Upper lobe of left lung (tissue), 6 donors: ENCODE measurements at regions not wholly inside any gene's neighbourhood (a gene's known extent, or its start where the extent isn't known, plus 50 kb on each side); places are given as distances from the start of the nearest gene placed in this dataset.

Source experiments
- ATAC-seq, 2 donors: fragments of 200-7000 bp; cut with Tn5 transposase; one replicate each; pipeline ENCODE4 v1.9.1; 2022; ENCODE audit warnings: mild to moderate bottlenecking in 2 of 2, moderate library complexity in 2 of 2; ENCODE audit not compliant: low FRiP score in 2 of 2
- DNase-seq, 2 donors: peaks; one replicate each; pipeline ENCODE4 v3.0.0-alpha.2; 2019 to 2020
- H3K27ac ChIP-seq, 4 donors: fragments of 200-600 bp; sonication (generic); one replicate each; pipeline ENCODE4 v1.5.1; 2016 to 2019
- H3K27me3 ChIP-seq, 4 donors: fragments of 200-600 bp; sonication (generic); one replicate each; pipeline ENCODE4 v1.5.1; 2017 to 2019
- H3K36me3 ChIP-seq, 4 donors: fragments of 200-600 bp; sonication (generic); one replicate each; pipeline ENCODE4 v1.5.1; 2016 to 2019
- H3K4me1 ChIP-seq, 4 donors: fragments of 200-600 bp; sonication (generic); one replicate each; pipeline ENCODE4 v1.5.1; 2018 to 2019
- H3K4me3 ChIP-seq, 4 donors: fragments of 200-600 bp; sonication (generic); one replicate each; pipeline ENCODE4 v1.5.1; 2017 to 2019; ENCODE audit warnings: mild to moderate bottlenecking in 2 of 4, moderate library complexity in 1 of 4
- H3K9me3 ChIP-seq, 4 donors: fragments of 200-600 bp; sonication (generic); one replicate each; pipeline ENCODE4 v1.5.1; 2018 to 2019
- CTCF ChIP-seq, 6 experiments: fragments of 450-650 bp in 4 of 6; fragments of 200-600 bp in 2 of 6; sonication (generic) in 2 of 6; IDR thresholded peaks; one replicate each; pipeline ENCODE4 v1.5.1; 2016 to 2019; ENCODE audit warnings: antibody characterized with exemption in 6 of 6
- EP300 ChIP-seq, 4 donors: sonication (generic); formaldehyde crosslinking; IDR thresholded peaks; one replicate each; pipeline ENCODE4 v1.5.1; 2017; ENCODE audit warnings: antibody characterized with exemption in 4 of 4, control low read depth in 2 of 4
- POLR2A ChIP-seq, 4 donors: fragments of 450-650 bp; IDR thresholded peaks; one replicate each; pipeline ENCODE4 v1.5.1; 2016 to 2017; ENCODE audit warnings: antibody characterized with exemption in 4 of 4, mild to moderate bottlenecking in 2 of 4
- POLR2AphosphoS5 ChIP-seq, 2 donors: sonication (generic); formaldehyde crosslinking; IDR thresholded peaks; one replicate each; pipeline ENCODE4 v1.5.1; 2017; ENCODE audit warnings: antibody characterized with exemption in 2 of 2
- WGBS, 2 donors: methylation state at CpG; one replicate each; pipeline ENCODE4 v1.1.5; 2017 to 2018; 5-methylcytosine and 5-hydroxymethylcytosine counted together
- donor health status: DM: no; HTN: no; CAD: no; lungs with moderate emphysema.
- donor health status: DM: no; HTN: yes; CAD: no; lungs with severe emphysema.

DNA sequence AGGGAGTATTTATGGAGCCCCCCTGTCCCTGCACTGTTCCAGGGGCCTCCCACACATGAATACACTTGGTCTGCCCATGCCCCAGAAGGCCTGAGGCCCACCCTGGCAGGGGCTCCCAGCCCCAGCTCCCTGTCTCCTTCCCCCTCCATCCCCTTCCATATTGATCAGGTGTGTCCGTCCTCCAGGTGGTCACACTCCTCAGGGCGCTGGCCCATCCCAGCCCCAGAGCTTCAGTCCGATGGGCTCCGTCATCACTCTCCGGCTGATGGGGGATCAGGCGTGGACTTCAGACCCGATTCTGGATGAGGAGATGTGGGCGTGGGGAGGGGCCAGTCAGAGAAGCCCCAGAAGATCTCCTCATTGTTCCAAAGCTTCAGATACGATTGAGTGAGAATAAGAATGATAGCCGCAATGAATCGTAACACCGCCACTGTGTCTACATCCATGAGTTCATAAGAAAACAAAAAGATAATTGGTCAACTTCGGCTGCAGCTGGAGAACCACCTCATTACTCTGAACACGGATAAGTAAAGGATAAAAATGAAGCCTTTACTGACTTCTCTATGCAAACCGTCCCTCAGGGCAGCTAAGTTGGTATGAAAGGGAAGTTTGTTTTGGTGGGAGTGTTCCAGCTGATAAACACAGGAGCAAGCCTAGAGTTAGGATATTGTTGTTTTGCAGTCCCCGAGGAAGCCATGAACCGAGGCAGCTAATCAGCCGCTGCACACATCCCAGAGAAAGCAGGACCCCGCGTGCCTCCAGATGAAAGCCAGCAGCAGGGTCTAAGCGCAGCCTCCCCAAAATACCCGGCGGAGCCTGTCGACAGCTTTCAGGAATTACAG, 279.5 kb downstream of the NDUFA10 start:
- no peak overlapping the region for H3K27ac ChIP-seq
- DNase-seq (no peak), ATAC-seq (no peak)
- H3K4me1 ChIP-seq, result no peaks in the 10 kb centered on the region
- TF ChIP-seq POLR2AphosphoS5 (IDR thresholded peaks at IDR 0.05) (no peak), EP300 (IDR thresholded peaks at IDR 0.05) (no peak), POLR2A (IDR thresholded peaks at IDR 0.05) (no peak), CTCF (IDR thresholded peaks at IDR 0.05) (no peak)
- H3K4me3 ChIP-seq, result no peak overlapping the region
- H3K36me3 ChIP-seq, result no peaks in the 10 kb centered on the region
- WGBS, 2 donors, result 73 to 75% methylated on average over 24 of the region's 24 CpGs
- H3K9me3 ChIP-seq, result no peaks in the 10 kb centered on the region
- no peaks in the 10 kb centered on the region for H3K27me3 ChIP-seq

DNA sequence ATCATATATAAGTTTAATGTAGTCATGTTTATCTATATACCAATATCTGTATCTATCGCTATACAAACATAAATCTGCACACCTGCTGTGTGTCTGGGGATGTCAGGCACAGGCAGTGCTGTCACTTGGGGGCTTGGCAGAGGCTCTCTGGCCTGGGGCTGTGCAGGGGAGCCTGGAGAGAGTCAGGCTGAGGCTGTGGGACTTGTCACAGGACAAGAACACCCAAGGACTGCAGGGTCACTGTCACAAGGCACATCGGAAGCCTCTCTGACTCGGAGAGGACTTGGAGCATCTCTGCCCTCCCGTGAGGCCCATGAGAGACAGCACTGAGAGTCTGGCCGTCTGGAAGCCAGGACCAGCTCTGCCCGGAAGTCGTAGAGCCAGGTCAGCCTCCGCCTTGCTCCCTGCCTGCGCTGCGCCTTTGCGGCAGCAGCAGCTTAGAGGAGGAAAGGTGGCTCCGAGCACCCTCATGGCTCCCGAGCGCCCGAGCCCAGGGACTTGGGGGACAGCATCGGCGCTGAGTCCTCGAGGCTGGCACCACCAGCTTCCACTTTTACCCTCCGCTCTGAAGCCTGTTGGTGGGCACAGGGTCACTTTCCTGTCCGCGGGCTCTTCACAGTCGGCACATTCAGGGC, 280.3 kb downstream of the NDUFA10 start:
- Histone ChIP-seq H3K27me3 (no peaks in the 10 kb centered on the region), H3K36me3 (no peaks in the 10 kb centered on the region)
- 93 to 95% methylated on average over 15 to 22 of the region's 22 CpGs for WGBS, 2 donors

GRCh38 chr2:239743206-239743605, 281.9 kb downstream of the NDUFA10 start:
- Histone ChIP-seq H3K9me3 (no peaks in the 10 kb centered on the region), H3K4me1 (no peaks in the 10 kb centered on the region), H3K27ac (no peak overlapping the region), H3K27me3 (no peaks in the 10 kb centered on the region), H3K4me3 (no peak overlapping the region), H3K36me3 (no peaks in the 10 kb centered on the region)
- DNase-seq (no peak), ATAC-seq (no peak)
- TF ChIP-seq POLR2AphosphoS5 (IDR thresholded peaks at IDR 0.05) (no peak), POLR2A (IDR thresholded peaks at IDR 0.05) (no peak), CTCF (IDR thresholded peaks at IDR 0.05) (no peak), EP300 (IDR thresholded peaks at IDR 0.05) (no peak)
- WGBS, 2 donors, result 90 to 92% methylated on average over 6 of the region's 6 CpGs

More for the DNA sequence above, 280.3 kb downstream of the NDUFA10 start:
- Histone ChIP-seq H3K4me3 (no peak overlapping the region), H3K27ac (no peak overlapping the region), H3K4me1 (no peaks in the 10 kb centered on the region), H3K9me3 (no peaks in the 10 kb centered on the region)
- DNase-seq (peak in 1 of 2 donors; percentile 72), ATAC-seq (no peak)
- TF ChIP-seq POLR2AphosphoS5 (IDR thresholded peaks at IDR 0.05) (no peak), CTCF (IDR thresholded peaks at IDR 0.05) (no peak), EP300 (IDR thresholded peaks at IDR 0.05) (no peak), POLR2A (IDR thresholded peaks at IDR 0.05) (no peak)

DNA sequence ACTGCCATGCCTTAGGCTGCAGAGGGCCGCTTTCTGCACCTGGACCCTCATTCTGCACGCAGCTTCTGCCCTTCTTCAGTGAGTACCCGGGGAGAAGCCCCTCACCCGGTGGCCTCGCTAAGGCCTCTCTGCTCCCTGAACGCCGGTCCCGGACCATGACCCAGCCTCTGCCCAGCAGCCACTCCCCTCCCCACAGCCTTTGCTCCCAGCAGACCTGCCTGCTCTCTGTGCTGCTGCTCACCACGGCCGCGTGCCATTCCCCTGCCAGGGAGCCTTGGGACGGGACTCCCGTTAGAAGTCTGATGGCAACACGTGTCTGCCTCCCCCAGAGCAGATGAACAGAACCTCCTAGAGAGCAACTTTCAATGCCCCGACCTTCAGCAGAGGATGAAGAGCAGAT, 282.8 kb downstream of the NDUFA10 start:
- Histone ChIP-seq H3K27me3 (no peaks in the 10 kb centered on the region), H3K27ac (no peak overlapping the region), H3K9me3 (no peaks in the 10 kb centered on the region), H3K36me3 (no peaks in the 10 kb centered on the region), H3K4me3 (no peak overlapping the region), H3K4me1 (no peaks in the 10 kb centered on the region)
- DNase-seq (peak in 1 of 2 donors; percentile 66), ATAC-seq (no peak)
- WGBS, 2 donors, result 84 to 100% methylated on average over 5 to 11 of the region's 15 CpGs
- TF ChIP-seq POLR2AphosphoS5 (IDR thresholded peaks at IDR 0.05) (no peak), POLR2A (IDR thresholded peaks at IDR 0.05) (no peak), CTCF (IDR thresholded peaks at IDR 0.05) (no peak), EP300 (IDR thresholded peaks at IDR 0.05) (no peak)
